Left lung (tissue), 4 donors: ENCODE measurements at regions not wholly inside any gene's neighbourhood (a gene's known extent, or its start where the extent isn't known, plus 50 kb on each side); places are given as distances from the start of the nearest gene placed in this dataset.
"Not testable (repeated sequence)": the region's sequence is repeated elsewhere in the genome, so short reads cannot be mapped to it uniquely, and the experiment has no call there.

ENCODE experiments used
- ATAC-seq: fragments of 200-7000 bp; cut with Tn5 transposase; one replicate; pipeline ENCODE4 v1.9.1; 2020; ENCODE audit warnings: moderate library complexity
- DNase-seq, 4 donors: peaks; one replicate each; pipeline ENCODE4 v3.0.0-alpha.2; 2013 to 2020
- H3K27ac ChIP-seq, 2 donors: fragments of 200-600 bp; sonication (generic) in 1 of 2; one replicate each; pipeline versions ENCODE4 v1.5.0 to v1.8.0; 2020 to 2021
- H3K27me3 ChIP-seq, 2 donors: fragments of 200-600 bp; sonication (generic) in 1 of 2; one replicate each; pipeline versions ENCODE4 v1.5.0 to v1.8.0; 2020 to 2021
- H3K36me3 ChIP-seq, 2 donors: fragments of 200-600 bp; sonication (generic) in 1 of 2; one replicate each; pipeline versions ENCODE4 v1.5.0 to v1.8.0; 2020 to 2021
- H3K4me1 ChIP-seq, 2 donors: fragments of 200-600 bp; one replicate each; pipeline ENCODE4 v1.8.0; 2021
- H3K4me3 ChIP-seq, 2 donors: fragments of 200-600 bp; sonication (generic) in 1 of 2; one replicate each; pipeline versions ENCODE4 v1.5.0 to v1.8.0; 2020 to 2021; ENCODE audit warnings: mild to moderate bottlenecking in 1 of 2
- H3K9me3 ChIP-seq, 2 donors: fragments of 200-600 bp; sonication (generic) in 1 of 2; one replicate each; pipeline versions ENCODE4 v1.5.0 to v1.8.0; 2020 to 2021
- intact Hi-C, 2 donors: fragments of 100-400 bp; cut with DNase I; formaldehyde crosslinking; loops; one replicate each; pipeline versions ENCODE4 v1.11.2 to v1.14.2; 2022
- TF ChIP-seq, protein P1 (sequence below), 2 donors: fragments of 200-600 bp; sonication (generic) in 1 of 2; IDR thresholded peaks; one replicate each; pipeline versions ENCODE4 v1.5.0 to v1.8.0; 2021; ENCODE audit warnings: antibody characterized with exemption in 2 of 2
- donor health status: DM: no; HTN: yes; CAD: no.
- donor health status: DM: no; HTN: no; CAD: no.

DNA sequence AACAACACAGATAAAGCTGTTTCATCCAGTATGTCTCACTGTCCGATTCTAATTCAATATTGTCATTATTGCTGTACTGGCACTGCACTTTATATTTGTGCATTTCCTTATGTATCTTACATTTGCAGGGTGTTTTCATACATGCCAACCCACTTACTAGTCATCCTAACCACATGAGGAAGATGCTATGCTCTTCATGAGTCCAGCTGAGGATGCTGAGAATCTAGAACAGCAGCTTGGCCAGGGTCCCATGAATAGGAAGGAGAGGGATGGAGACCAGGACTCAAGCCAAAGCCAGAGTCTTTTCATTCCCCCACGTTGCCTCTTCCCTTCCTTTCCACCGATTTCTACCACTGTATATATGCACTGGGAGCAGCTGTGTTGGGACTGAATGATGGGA is 292.8 kb upstream of the KLF4 start:
- no peak for DNase-seq
- no peak overlapping the region for H3K27ac ChIP-seq
- no peaks in the 10 kb centered on the region for H3K9me3 ChIP-seq
- TF ChIP-seq, protein P1, sequence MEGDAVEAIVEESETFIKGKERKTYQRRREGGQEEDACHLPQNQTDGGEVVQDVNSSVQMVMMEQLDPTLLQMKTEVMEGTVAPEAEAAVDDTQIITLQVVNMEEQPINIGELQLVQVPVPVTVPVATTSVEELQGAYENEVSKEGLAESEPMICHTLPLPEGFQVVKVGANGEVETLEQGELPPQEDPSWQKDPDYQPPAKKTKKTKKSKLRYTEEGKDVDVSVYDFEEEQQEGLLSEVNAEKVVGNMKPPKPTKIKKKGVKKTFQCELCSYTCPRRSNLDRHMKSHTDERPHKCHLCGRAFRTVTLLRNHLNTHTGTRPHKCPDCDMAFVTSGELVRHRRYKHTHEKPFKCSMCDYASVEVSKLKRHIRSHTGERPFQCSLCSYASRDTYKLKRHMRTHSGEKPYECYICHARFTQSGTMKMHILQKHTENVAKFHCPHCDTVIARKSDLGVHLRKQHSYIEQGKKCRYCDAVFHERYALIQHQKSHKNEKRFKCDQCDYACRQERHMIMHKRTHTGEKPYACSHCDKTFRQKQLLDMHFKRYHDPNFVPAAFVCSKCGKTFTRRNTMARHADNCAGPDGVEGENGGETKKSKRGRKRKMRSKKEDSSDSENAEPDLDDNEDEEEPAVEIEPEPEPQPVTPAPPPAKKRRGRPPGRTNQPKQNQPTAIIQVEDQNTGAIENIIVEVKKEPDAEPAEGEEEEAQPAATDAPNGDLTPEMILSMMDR (IDR thresholded peaks at IDR 0.05): no peak
- H3K36me3 ChIP-seq: no peaks in the 10 kb centered on the region
- H3K4me1 ChIP-seq: peaks cover 0 to 26% of the 10 kb centered on the region in 2 donors
- intact Hi-C loops: no loop called here
- no peak for ATAC-seq
- H3K4me3 ChIP-seq: no peak overlapping the region
- H3K27me3 ChIP-seq: no peaks in the 10 kb centered on the region

DNA sequence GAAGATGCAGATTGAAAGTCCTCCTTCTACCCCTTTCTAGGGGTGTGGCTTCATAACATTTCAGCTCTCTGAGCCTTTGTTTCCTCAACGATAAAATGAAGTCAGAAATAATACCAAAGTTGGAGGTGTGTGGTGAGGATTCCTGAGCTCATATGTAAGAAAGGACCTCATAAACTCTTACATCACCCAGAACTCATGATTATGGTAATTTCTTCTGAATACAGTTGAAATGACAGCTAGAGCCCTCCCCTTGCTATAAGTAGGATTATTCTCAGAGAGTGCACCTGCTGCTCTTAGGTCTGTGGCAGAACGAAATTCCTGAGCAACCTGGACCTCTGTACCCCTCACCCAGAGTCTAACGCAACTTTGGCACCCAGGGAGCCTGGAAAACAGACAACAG is 291.4 kb upstream of the KLF4 start:
- Histone ChIP-seq H3K27me3 (no peaks in the 10 kb centered on the region), H3K27ac (no peak overlapping the region), H3K9me3 (no peaks in the 10 kb centered on the region), H3K4me3 (no peak overlapping the region), H3K4me1 (peaks cover 0 to 26% of the 10 kb centered on the region in 2 donors), H3K36me3 (no peaks in the 10 kb centered on the region)
- TF ChIP-seq, protein P1 (IDR thresholded peaks at IDR 0.05): no peak
- DNase-seq (no peak), ATAC-seq (no peak)
- intact Hi-C loops: no loop called here

DNA sequence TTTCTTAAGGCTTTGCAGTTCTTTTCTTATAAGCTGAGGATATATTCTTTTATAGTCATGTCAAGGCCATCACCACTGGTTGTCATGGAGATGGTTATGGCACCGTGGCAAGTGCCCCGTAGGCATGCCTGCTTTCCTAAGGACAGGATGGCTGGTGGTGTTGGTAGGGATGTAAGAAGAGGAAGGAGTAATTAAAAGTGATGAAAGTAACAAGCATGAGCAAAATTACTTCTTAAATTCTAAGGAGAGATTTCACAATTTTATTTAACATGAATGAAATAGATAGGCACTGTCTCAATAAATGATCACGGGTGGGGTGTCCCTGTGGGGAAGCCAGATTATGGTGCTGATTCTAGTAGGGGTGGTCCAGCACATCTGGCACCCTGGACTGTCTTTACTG is 290.2 kb upstream of the KLF4 start:
- ATAC-seq (no peak), DNase-seq (no peak)
- Histone ChIP-seq H3K4me3 (no peak overlapping the region), H3K9me3 (no peaks in the 10 kb centered on the region), H3K36me3 (no peaks in the 10 kb centered on the region), H3K4me1 (peaks cover 0 to 24% of the 10 kb centered on the region in 2 donors), H3K27ac (no peak overlapping the region), H3K27me3 (no peaks in the 10 kb centered on the region)
- TF ChIP-seq, protein P1 (IDR thresholded peaks at IDR 0.05): no peak
- intact Hi-C loops: no loop called here

DNA sequence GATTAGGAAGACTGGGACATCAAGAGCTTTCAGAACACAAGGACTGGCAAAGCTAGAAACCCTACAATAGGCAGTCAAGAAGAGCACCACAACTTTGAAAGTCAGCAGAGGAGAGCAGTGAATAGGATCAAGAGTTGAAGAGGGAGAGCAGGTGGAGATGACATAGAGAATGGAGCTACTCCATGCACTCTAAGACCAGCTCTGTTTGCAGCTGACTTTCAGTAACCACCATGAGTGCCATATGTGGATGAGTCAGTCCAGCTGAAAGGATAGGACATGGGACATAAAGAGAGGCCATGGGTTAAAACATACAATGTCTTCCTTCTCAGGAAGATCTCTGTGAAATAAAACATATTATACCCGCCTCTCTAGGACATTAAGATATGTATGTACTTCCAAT is 289.1 kb upstream of the KLF4 start:
- no peak overlapping the region for H3K27ac ChIP-seq

DNA sequence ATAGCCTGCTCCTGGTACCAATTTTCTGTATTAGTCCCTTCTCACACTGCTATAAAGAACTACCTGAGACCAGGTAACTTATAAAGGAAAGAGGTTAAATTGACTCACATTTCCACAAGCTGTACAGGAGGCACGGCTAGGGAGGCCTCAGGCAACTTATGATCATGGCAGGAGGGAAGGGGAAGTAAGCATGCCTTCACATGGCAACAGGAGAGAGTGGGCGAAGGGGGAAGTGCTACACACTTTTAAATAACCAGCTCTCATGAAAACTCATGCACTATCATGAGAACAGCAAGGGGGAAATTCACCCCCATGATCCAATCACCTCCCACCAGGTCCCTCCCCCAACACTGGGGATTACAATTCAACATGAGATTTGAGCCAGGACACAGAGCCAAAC is 284.5 kb upstream of the KLF4 start:
- peak in 1 of 4 donors; percentile 46 for DNase-seq
- H3K4me3 ChIP-seq: not testable (repeated sequence)

More for the DNA sequence above, 289.1 kb upstream of the KLF4 start:
- ATAC-seq (no peak), DNase-seq (no peak)
- no peaks in the 10 kb centered on the region for H3K9me3 ChIP-seq
- peaks cover 0 to 22% of the 10 kb centered on the region in 2 donors for H3K4me1 ChIP-seq
- intact Hi-C loops: no loop called here
- TF ChIP-seq, protein P1 (IDR thresholded peaks at IDR 0.05): no peak
- no peaks in the 10 kb centered on the region for H3K36me3 ChIP-seq
- no peak overlapping the region for H3K4me3 ChIP-seq
- H3K27me3 ChIP-seq: no peaks in the 10 kb centered on the region

DNA sequence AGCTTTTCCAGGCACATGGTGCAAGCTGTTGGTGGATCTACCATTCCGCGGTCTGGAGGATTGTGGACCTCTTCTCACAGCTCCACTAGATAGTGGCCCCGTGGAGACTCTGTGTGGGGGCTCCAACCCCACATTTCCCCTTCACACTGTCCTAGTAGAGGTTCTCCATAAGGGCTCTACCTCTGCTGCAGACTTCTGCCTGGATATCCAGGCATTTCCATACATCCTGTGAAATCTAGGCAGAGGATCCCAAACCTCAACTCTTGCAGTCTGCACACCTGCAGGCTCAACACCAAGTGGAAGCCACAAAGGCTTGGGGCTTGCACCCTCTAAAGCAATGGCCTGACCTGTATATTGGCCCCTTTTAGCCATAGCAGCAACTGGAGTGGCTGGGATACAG is 283.4 kb upstream of the KLF4 start:
- Histone ChIP-seq H3K27me3 (no peaks in the 10 kb centered on the region), H3K4me1 (peaks cover 0 to 7% of the 10 kb centered on the region in 2 donors), H3K9me3 (peaks cover 0 to 9% of the 10 kb centered on the region in 2 donors), H3K4me3 (no peak overlapping the region), H3K36me3 (no peaks in the 10 kb centered on the region), H3K27ac (no peak overlapping the region)
- intact Hi-C loops: no loop called here
- ATAC-seq: no peak
- DNase-seq: no peak
- TF ChIP-seq, protein P1 (IDR thresholded peaks at IDR 0.05): no peak

More for the DNA sequence above, 284.5 kb upstream of the KLF4 start:
- H3K27me3 ChIP-seq, H3K27ac ChIP-seq, H3K36me3 ChIP-seq, H3K4me1 ChIP-seq, H3K9me3 ChIP-seq, intact Hi-C loops: not testable (repeated sequence)
- peak; percentile 69 for ATAC-seq
